OCI-M1 (cell line): ENCODE measurements at regions not wholly inside any gene's neighbourhood (a gene's known extent, or its start where the extent isn't known, plus 50 kb on each side); places are given as distances from the start of the nearest gene placed in this dataset.

ENCODE experiments used
- DNase-seq: peaks from one replicate; lab custom pipeline; 2025; lab: John Stamatoyannopoulos, UW

DNA sequence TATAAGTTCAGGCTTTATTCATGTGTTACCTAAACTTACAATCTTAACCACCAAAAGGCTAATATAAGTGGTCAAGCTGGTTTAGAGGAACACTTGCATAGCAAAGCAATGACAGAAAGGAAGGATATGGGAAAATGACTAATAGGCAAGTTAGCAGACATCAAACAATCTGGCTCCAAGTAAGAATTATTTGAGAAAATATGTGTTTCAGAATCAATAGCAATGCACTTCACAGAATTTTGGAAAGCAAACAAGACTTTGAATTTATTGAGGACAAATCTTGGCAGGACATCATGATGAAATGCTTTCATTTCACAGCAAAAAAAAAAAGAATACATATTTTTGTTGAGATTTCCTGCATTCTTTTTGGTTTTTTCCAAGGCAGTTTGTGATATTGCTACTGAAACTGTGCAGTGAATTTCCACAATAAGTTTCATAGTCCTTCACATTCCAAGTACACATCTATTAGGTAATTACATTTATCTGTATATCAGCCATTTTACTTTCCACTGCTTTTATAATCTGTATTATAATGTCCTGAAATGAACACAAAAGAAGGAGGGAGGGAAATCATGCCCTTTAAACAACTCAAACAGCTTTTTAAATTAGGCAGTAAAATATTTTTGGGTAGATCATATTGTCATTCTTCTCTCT lies 417.9 kb downstream of the NR2F1-AS1 start:
- no peak for DNase-seq

DNA sequence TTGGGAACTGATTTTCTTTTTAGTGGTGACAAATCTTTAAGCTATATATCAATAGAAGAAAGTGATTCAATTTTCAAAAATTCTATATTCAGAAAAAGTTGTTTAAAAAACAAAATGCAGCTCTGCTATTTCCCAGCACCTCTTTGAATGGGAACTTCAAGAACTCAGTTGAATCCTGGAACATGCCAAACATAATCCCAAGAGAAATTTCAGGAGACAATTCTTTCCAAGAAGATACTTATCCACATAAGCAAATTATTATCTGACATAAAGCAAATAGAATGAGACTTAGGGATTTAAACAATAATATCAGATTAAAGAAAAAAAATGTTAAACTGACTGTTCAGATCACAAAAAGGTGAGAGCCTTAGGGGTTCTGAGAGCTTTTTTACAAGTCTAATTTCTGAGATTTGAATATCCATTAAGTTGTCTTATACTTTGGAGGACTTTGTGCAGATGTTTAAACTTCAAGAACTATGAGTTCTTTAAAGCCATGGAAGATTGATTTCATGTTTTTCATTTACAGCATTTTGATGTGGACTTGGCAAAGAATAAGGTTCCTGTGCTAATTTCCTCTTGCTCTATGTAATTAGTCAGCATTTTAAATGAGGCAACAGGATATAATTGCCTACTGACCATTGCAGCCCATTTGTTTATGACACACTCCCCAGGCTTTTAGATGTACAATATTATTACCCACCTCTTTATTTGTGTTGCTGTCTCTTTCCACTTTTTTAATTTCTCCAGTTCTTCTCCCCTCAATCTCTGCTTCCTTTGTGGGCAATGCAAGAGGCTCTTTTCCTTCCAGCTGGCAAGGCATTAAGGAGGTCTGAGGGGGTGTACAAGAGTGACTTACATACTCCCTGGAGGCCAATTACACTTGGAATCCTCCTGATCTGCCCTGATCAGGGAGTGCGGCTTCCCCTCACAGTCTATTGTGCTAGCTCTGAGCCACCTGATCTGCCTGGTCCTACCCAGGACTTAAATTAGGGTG lies 419.1 kb downstream of the NR2F1-AS1 start:
- no peak for DNase-seq

GRCh38 chr5:93158841-93159240 lies 422.2 kb downstream of the NR2F1-AS1 start:
- DNase-seq: no peak

DNA sequence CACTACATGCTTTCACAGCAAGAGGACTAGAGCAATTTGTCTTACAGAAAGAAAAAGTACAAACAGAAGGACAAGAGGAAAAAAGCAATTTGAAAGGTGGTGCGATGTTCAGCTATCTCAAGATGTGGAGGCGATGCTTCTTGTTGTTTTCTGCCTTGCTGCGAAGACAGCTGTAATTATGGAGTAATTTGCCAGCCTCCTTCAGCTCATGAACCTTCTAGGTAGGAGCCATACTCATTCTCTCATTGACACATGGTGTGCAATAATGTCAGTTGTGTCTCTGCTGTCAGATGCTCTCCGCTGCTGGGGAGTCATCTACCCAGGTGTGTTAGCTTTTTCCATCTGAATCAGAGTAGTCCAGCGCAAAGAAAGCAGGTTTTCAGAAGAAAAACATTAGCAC lies 424.5 kb downstream of the NR2F1-AS1 start:
- DNase-seq: no peak

DNA sequence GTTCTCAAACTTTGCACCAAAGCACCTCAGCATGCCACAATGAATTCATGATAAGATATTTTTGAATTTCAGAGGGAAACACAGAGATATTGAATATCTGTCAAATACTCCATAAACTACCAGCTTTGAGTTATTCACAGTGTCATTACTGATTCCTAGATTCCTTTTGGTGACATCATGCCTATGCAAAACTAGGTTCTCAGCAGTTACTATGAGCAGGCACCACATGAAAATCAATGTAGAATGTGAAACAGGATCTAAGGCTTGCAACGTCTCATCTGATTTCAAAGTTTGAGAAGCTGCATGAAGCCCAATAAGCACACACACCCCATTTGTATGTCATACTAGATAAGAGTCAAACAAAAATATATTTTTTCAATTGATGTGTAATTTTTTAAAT lies 426.5 kb downstream of the NR2F1-AS1 start:
- no peak for DNase-seq

- DNase-seq: no peak
These were observed 427.6 kb downstream of the NR2F1-AS1 start for GRCh38 chr5:93153461-93153860.

- peak; percentile 56 for DNase-seq
These were observed 429.1 kb downstream of the NR2F1-AS1 start for GRCh38 chr5:93151896-93152295.

DNA sequence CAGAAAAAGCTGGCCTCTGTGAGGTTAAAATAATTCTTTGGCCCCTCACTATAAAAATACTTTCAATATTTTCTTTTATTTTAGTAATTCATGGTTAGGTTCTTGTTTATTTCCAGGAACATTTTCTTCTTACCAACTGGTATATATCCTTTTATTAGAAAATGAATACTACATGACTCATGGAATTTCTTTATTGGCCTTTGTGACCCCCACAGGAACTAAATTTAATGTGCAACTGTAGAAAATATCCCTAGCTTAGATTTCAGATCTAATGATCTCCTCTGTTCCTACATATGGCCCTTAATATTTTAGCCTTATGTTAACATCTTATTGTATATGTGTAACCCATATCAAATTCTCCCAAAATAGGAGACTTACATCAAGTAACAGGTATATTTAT lies 429.9 kb downstream of the NR2F1-AS1 start:
- no peak for DNase-seq

DNA sequence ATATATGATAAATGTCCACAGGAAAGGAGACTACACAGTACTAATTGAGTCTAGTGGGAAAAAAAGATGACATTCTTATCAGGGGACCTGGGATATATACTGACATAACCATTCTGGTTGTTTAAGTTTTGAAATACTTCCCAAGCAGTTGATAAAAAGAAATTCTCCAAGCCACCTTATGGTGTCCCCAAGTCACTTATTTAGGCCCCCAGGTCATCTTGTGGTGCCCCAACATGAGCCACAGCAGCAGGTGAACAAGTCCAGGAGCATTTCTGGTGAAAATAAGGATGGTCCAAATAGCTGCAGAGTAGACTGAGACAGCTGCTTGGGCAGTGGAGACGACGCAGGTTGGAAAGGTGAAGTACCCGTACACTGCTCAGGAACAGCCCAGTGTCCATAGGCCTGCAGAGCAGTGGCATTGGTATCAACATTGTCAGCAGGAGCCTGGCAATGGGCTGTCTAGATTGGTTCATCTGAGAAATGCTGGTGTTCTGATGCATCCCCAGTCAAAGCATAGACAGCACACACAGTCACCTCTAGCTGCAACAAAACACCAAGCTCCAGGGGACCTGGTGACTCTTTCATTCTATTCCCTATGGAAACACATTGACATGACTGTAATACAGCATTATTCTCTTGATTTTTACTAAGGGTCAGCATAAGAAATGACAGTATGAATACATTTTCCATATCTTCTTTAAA lies 430.6 kb downstream of the NR2F1-AS1 start:
- DNase-seq: no peak

DNA sequence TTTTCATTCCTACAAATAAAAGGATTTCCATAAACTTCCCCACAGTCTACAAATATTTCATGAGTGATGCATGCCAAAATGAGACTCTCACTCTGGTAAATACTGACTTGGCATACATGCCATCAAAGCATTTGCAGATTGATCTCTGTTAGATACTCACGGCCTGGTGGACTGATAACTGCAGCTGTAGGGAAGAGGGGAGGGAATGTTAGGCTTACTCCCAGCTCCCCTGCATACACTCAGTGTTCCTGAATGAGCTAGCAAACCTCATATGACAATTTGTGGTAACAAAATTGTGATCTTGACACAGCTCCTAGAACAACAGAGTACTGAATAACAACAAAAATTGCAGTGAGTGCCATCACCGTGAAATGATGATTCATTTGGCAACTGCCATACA lies 435.3 kb downstream of the NR2F1-AS1 start:
- no peak for DNase-seq

DNA sequence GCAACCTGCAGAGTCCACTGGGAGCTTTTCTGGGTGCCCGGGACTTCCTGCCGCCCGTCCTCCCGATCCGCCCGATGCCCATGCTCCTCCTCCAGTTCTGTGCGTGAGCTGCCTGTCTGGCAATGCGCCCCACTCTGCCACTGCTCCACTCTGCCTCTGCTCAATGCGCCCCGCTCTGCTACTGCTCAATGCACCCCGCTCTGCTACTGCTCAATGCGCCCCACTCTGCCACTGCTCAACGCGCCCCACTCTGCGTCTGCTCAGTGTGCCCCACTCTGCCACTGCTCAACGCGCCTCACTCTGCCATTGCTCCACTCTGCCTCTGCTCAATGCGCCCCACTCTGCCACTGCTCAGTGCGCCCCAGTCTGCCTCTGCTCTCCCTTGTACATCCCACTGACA lies 436.0 kb downstream of the NR2F1-AS1 start:
- DNase-seq: no peak

DNA sequence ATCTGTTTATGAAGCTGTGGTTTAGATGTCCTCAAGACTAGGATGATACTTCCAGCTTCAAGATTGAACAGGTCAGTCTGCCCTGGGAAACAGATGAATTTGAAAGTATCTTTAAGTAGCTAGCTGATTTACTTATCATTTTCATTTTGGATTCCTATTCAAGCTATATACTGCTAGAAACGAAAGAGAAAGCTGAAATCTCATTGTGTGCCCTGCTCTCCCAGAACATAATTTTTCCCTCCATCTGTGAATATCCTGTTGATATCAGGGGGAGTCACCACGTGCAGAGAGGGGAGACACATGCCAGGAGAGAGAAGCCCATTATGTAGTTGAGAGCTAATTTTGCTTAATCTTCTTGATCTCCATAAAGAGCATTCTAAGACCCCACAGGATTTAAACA lies 439.1 kb downstream of the NR2F1-AS1 start:
- DNase-seq: peak; percentile 52

DNA sequence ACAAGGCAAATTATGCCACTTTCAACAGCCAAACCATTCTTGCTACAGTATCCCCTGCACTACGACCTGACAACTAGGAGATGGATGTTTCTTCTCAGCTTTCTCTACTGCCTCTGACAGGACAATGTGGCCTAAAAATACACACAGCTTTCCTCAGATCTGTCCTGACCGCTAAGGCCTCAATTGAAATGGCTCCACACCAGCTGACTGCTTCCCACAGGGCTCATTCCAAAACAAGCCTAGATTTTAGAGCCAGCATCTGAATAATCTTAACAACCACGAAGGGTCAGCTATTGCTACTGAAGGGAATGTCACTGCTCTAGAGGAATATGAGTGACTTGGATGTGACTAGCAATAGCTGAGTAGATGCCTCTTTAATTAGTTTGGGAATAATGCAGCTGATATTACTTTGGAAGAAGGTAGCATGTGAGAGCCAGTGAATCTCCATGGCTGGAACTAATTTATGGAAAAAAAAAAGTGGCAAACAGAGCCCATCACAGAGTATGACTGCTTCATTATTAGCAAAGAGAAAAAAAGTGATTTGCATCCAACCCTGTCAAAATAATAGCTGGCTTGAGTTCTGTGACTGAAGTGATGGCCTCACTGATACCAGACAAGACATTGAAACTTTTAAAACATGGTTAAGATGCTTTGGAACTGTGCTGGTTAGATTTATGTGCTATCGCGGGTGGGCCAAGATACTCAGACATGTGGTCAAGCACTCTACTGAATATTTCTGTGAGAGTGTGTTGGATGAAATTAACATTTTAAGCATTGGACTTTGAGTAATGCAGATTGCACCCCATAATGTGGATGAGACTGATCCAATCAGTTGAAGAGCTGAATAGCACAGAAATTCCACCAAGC lies 450.2 kb downstream of the NR2F1-AS1 start:
- DNase-seq: no peak

DNA sequence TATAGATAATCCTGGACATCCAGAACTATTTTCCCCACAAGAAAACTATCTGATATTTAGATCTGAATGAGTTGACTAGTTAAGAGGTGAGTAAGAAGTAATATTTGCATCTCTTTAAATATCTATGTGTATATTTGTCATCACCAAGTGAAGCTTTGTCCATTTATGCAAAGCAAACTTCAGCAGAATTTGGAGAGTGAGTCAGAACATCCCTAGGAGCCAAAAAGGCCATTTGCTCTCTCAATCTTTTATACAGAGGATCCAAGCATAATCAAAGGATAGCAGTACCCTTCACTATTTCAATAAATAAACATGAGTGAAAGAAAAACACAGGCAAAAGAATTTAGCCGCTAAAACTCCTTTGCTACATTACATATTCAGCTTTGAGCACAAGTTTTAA lies 454.4 kb downstream of the NR2F1-AS1 start:
- no peak for DNase-seq

- no peak for DNase-seq
These were observed 457.9 kb downstream of the NR2F1-AS1 start for GRCh38 chr5:93123127-93123526.

DNA sequence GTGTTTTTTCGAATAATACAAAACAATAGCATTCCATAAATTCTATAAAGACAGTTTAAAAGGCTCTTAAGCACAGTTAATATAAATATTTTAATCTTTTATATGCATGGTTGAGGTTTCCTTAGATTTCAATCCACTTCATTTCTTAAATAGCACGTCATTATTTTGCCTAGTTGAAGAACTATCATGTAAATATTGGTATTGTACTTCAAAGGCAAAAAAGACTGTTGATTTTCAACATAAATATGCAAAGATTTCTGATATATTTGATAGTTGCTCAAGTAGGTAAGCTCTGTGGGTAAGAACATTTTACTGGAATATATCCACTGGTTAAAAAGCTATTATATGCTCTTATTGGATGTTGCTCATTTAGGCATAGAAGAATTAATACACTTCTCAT lies 458.6 kb downstream of the NR2F1-AS1 start:
- DNase-seq: no peak

GRCh38 chr5:93120771-93121170 lies 460.2 kb downstream of the NR2F1-AS1 start:
- DNase-seq: no peak

GRCh38 chr5:93120051-93120450 lies 461.0 kb downstream of the NR2F1-AS1 start:
- no peak for DNase-seq

DNA sequence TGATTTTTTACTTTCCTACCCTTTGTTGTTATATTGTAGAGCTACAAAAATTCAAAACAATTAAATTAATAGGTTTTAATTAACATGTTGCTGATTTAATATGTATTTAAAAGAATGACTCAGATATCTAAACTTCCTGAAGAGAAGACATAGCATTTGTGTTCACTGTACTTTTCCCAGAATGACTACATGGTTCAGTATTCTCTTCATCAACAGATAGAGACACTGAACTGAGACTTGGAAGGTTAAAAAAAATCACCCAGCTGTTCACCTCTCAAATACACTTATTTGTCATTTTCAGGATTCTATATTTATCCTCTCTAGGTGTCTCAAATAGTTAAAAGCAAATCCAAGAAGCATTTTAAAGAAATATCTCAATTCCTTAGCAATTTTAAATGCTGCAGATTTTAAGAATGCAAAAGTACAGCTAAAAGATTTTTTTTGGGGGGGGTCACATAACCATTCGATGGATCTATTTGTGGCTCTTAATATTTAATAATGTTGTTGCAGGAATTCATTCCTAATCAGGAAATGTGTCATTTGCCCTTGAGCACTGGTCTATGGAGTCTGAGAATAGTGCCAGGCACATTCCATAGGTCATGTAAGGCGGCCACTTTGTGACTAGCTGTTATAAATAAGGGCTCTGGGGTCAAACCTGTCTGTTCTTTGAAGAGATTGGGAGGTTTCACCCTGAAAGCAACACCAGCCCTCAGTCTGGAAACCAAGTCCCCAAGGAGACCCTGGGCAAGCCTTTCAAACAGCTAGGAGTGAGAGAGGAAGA lies 463.1 kb downstream of the NR2F1-AS1 start:
- no peak for DNase-seq

DNA sequence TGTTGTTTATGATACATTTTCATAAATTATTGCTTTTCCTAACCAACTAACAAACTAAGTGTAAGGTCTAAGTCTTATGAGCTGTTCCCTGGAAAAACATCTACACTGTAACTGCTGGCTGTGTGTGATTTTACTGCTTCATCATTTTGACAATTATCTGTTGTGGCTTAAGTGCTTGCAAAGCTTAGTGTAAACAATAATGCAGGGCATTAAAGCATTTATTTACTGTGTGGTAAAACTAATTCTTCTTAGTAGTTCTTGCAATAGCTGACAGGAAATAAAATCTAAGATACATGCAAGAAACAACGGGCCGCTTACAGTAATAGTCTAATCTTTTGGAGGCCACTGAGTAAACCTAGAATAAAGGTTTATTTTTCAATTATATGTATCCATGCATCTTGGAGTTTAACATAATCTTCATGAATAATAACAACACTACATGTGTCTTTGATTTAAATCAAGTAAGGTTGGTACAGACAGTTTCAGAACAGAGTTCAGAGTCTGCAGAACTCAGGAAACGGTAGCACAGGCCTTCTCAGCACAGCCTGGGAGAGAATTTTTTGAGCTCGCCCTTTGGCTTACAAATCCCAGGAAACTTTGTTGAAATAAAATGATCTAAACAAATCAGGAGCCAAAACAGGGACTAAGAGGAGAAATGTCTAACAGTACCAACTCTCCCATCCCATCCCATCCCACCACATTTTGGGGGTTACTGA lies 473.1 kb downstream of the NR2F1-AS1 start:
- DNase-seq: no peak
